Heart left ventricle (tissue), 13 donors: ENCODE measurements at regions not wholly inside any gene's neighbourhood (a gene's known extent, or its start where the extent isn't known, plus 50 kb on each side); places are given as distances from the start of the nearest gene placed in this dataset.

Experiments used
- POLR2A ChIP-seq, 2 donors: fragments of 450-650 bp; IDR thresholded peaks; one replicate each; pipeline ENCODE4 v1.6.1; 2017; ENCODE audit warnings: antibody characterized with exemption in 2 of 2, mild to moderate bottlenecking in 2 of 2, moderate library complexity in 2 of 2
- TF ChIP-seq, protein P1 (sequence below), 12 donors: fragments of 200-600 bp; sonication (generic) in 4 of 12; IDR thresholded peaks; one replicate each; pipeline versions ENCODE4 v1.5.0 to v1.8.0; 2018 to 2022; ENCODE audit warnings: antibody characterized with exemption in 12 of 12, mild to moderate bottlenecking in 5 of 12
- donor health status: ischemic (EF 13 %, LVEDD 7.1; RV severe dilation, severe dysfunction).
- donor health status: DM: no; HTN: yes; CAD: no.
- donor health status: DM: no; HTN: no; CAD: no.
- donor health status: ischemic (EF 25% LVEDD 6.9; RV normal size, moderate dysfunction).
- donor health status: ischemic (EF 25% LVEDD 5.7; RV mildly dilated, moderate dysfunction).
- donor health status: ischemic (EF 35%, LVEDD 5.7; RV mildly dilated, moderate dysfunction).
- donor health status: nonischemic (EF 11% LVEDD 7.7; RV severe dilation, severe dysfunction).
- donor health status: DM: yes; HTN: yes; CAD: no.
- donor health status: PGD.
- donor health status: ischemic (EF 29% LVEDD 5.4; RV normal size, mild dysfunction).
- donor health status: nonischemic (EF 23%, LVEDD 6.1; RV moderate dilation, normal function).

DNA sequence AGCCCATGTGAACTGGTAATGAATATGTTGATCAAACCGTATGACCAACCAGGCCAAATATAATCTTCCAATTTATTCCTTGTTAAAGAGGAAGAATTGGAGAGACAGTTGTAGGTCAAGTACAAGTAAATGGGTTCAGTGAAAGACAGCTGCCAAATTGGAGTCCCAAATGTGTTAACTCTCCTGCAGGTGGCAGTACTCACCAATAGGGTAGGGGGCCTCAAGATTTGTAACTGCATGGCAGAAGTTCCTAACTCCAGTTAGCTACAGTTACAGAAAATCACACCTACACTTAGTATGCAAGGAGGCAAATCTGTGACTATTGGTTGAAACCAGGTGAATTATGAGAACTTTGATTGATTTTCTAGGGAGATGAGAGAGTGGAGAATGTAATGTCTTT is 278.0 kb downstream of the ZBBX start:
- TF ChIP-seq, protein P1, sequence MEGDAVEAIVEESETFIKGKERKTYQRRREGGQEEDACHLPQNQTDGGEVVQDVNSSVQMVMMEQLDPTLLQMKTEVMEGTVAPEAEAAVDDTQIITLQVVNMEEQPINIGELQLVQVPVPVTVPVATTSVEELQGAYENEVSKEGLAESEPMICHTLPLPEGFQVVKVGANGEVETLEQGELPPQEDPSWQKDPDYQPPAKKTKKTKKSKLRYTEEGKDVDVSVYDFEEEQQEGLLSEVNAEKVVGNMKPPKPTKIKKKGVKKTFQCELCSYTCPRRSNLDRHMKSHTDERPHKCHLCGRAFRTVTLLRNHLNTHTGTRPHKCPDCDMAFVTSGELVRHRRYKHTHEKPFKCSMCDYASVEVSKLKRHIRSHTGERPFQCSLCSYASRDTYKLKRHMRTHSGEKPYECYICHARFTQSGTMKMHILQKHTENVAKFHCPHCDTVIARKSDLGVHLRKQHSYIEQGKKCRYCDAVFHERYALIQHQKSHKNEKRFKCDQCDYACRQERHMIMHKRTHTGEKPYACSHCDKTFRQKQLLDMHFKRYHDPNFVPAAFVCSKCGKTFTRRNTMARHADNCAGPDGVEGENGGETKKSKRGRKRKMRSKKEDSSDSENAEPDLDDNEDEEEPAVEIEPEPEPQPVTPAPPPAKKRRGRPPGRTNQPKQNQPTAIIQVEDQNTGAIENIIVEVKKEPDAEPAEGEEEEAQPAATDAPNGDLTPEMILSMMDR (IDR thresholded peaks at IDR 0.05), result peak in 4 of 12 donors; percentile 11 to 29 (median 19)
- TF ChIP-seq POLR2A (IDR thresholded peaks at IDR 0.05), result no peak
